ENCODE measurements at regions not wholly inside any gene's neighbourhood (a gene's known extent, or its start where the extent isn't known, plus 50 kb on each side); places are given as distances from the start of the nearest gene placed in this dataset.
"Not testable (repeated sequence)": the region's sequence is repeated elsewhere in the genome, so short reads cannot be mapped to it uniquely, and the experiment has no call there.

- Histone ChIP-seq H3K4me2 (no peak overlapping the region), H4K20me1 (no peaks in the 10 kb centered on the region), H3K36me3 (no peaks in the 10 kb centered on the region), H3K9me3 (no peaks in the 10 kb centered on the region), H3K27me3 (no peaks in the 10 kb centered on the region), H3K27ac (no peak overlapping the region), H3K4me1 (no peaks in the 10 kb centered on the region), H3K9ac (no peak overlapping the region), H3K4me3 (no peak overlapping the region)
- no peak for TF ChIP-seq Cebpa-rat (IDR thresholded peaks at IDR 0.05)
These were observed 105.2 kb upstream of the FRG1 start for GRCh38 chr4:189835505-189835904.

- Histone ChIP-seq H4K20me1 (no peaks in the 10 kb centered on the region), H3K4me3 (no peak overlapping the region), H3K27ac (no peak overlapping the region), H3K36me3 (no peaks in the 10 kb centered on the region), H3K4me2 (no peak overlapping the region), H3K9me3 (no peaks in the 10 kb centered on the region), H3K4me1 (no peaks in the 10 kb centered on the region), H3K9ac (no peak overlapping the region), H3K27me3 (no peaks in the 10 kb centered on the region)
- TF ChIP-seq Cebpa-rat (IDR thresholded peaks at IDR 0.05), result no peak
These were observed 103.2 kb upstream of the FRG1 start for GRCh38 chr4:189837471-189837870.

GRCh38 chr4:189838821-189839497, 101.7 kb upstream of the FRG1 start:
- no peak for TF ChIP-seq Cebpa-rat (IDR thresholded peaks at IDR 0.05)
- Histone ChIP-seq H3K9ac (no peak overlapping the region), H3K4me2 (no peak overlapping the region), H3K9me3 (no peaks in the 10 kb centered on the region), H3K36me3 (no peaks in the 10 kb centered on the region), H3K27me3 (no peaks in the 10 kb centered on the region), H3K4me3 (no peak overlapping the region), H3K27ac (no peak overlapping the region), H3K4me1 (no peaks in the 10 kb centered on the region), H4K20me1 (no peaks in the 10 kb centered on the region)

- H3K9me3 ChIP-seq, result no peaks in the 10 kb centered on the region
- H3K27me3 ChIP-seq, result no peaks in the 10 kb centered on the region
- no peak overlapping the region for H3K4me2 ChIP-seq
- H3K27ac ChIP-seq, result no peak overlapping the region
- H4K20me1 ChIP-seq, result no peaks in the 10 kb centered on the region
- no peaks in the 10 kb centered on the region for H3K36me3 ChIP-seq
- no peak overlapping the region for H3K4me3 ChIP-seq
- no peak for TF ChIP-seq Cebpa-rat (IDR thresholded peaks at IDR 0.05)
- H3K4me1 ChIP-seq, result no peaks in the 10 kb centered on the region
- H3K9ac ChIP-seq, result no peak overlapping the region
These were observed 100.3 kb upstream of the FRG1 start for GRCh38 chr4:189840356-189840755.

- Histone ChIP-seq H3K4me2 (no peak overlapping the region), H4K20me1 (no peaks in the 10 kb centered on the region), H3K4me1 (no peaks in the 10 kb centered on the region), H3K27me3 (no peaks in the 10 kb centered on the region; the same call in 1 of the 2 replicates), H3K9ac (no peak overlapping the region), H3K9me3 (peaks cover 20% of the 10 kb centered on the region), H3K4me3 (no peak overlapping the region), H3K27ac (no peak overlapping the region), H3K36me3 (no peaks in the 10 kb centered on the region)
- no peak for TF ChIP-seq Cebpa-rat (IDR thresholded peaks at IDR 0.05)
These were observed 97.2 kb upstream of the FRG1 start for GRCh38 chr4:189843413-189844009.

GRCh38 chr4:189845145-189845846, 95.4 kb upstream of the FRG1 start:
- H4K20me1 ChIP-seq, result no peaks in the 10 kb centered on the region
- no peak for TF ChIP-seq Cebpa-rat (IDR thresholded peaks at IDR 0.05)
- no peak overlapping the region for H3K9ac ChIP-seq
- no peaks in the 10 kb centered on the region for H3K36me3 ChIP-seq
- no peak overlapping the region for H3K4me3 ChIP-seq
- no peak overlapping the region for H3K4me2 ChIP-seq
- H3K9me3 ChIP-seq, result peaks cover 20% of the 10 kb centered on the region
- H3K27me3 ChIP-seq, result no peaks in the 10 kb centered on the region; the same call in 1 of the 2 replicates
- no peak overlapping the region for H3K27ac ChIP-seq
- no peaks in the 10 kb centered on the region for H3K4me1 ChIP-seq

- H3K4me3 ChIP-seq, H3K4me2 ChIP-seq, H3K27me3 ChIP-seq, H3K4me1 ChIP-seq, H3K36me3 ChIP-seq, H3K9ac ChIP-seq, H4K20me1 ChIP-seq, H3K27ac ChIP-seq: not testable (repeated sequence)
- peaks cover 20% of the 10 kb centered on the region for H3K9me3 ChIP-seq
These were observed 94.6 kb upstream of the FRG1 start for GRCh38 chr4:189846094-189846493.

- H4K20me1 ChIP-seq, H3K4me1 ChIP-seq, H3K9ac ChIP-seq, H3K4me3 ChIP-seq, H3K27me3 ChIP-seq, H3K4me2 ChIP-seq, H3K36me3 ChIP-seq, H3K27ac ChIP-seq: not testable (repeated sequence)
- H3K9me3 ChIP-seq, result peaks cover 20% of the 10 kb centered on the region
These were observed 94.1 kb upstream of the FRG1 start for GRCh38 chr4:189846608-189847007.

GRCh38 chr4:189848672-189849071, 92.0 kb upstream of the FRG1 start:
- H3K27me3 ChIP-seq, H3K4me2 ChIP-seq, H3K4me3 ChIP-seq, H4K20me1 ChIP-seq, H3K36me3 ChIP-seq, H3K9ac ChIP-seq, H3K27ac ChIP-seq, H3K4me1 ChIP-seq: not testable (repeated sequence)
- H3K9me3 ChIP-seq, result peaks cover 25% of the 10 kb centered on the region

GRCh38 chr4:189850239-189850856, 90.3 kb upstream of the FRG1 start:
- H3K9ac ChIP-seq, result no peak overlapping the region
- no peak for TF ChIP-seq Cebpa-rat (IDR thresholded peaks at IDR 0.05)
- H3K9me3 ChIP-seq, result peaks cover 37% of the 10 kb centered on the region
- H3K27ac ChIP-seq, result no peak overlapping the region
- H3K4me3 ChIP-seq, result no peak overlapping the region
- H3K27me3 ChIP-seq, result no peaks in the 10 kb centered on the region; the same call in 1 of the 2 replicates
- no peak overlapping the region for H3K4me2 ChIP-seq
- H3K4me1 ChIP-seq, result no peaks in the 10 kb centered on the region
- no peaks in the 10 kb centered on the region for H3K36me3 ChIP-seq
- H4K20me1 ChIP-seq, result no peaks in the 10 kb centered on the region
